ENCODE measurements at regions not wholly inside any gene's neighbourhood (a gene's known extent, or its start where the extent isn't known, plus 50 kb on each side); places are given as distances from the start of the nearest gene placed in this dataset.

GRCh38 chr5:67290655-67291054 lies 94.1 kb upstream of the CD180 start:
- no peaks in the 10 kb centered on the region for H3K79me2 ChIP-seq (ENCODE audit: control insufficient read depth, insufficient read depth, low read length)
- H2AFZ ChIP-seq (ENCODE audit: control insufficient read depth, low read length), result no peak overlapping the region
- H3K9ac ChIP-seq (ENCODE audit: control insufficient read depth, extremely low read depth, insufficient read depth, low read length), result no peak overlapping the region
- H4K20me1 ChIP-seq (ENCODE audit: control insufficient read depth, extremely low read depth, insufficient read depth, low read length), result no peaks in the 10 kb centered on the region
- H3K27ac ChIP-seq (ENCODE audit: control insufficient read depth, insufficient read depth, low read length), result no peak overlapping the region
- TF ChIP-seq CTCF (optimal IDR thresholded peaks at IDR 0.05 in 1 of 3, IDR thresholded peaks at IDR 0.05 in 1 of 3, conservative IDR thresholded peaks at IDR 0.05 in 1 of 3; ENCODE audit: extremely low read depth in 1 of 3, insufficient read depth in 2 of 3, low read length in 3 of 3) (no peak), EZH2 (IDR thresholded peaks at IDR 0.05; ENCODE audit: low read length) (no peak)
- no peak overlapping the region for H3K4me2 ChIP-seq (ENCODE audit: control insufficient read depth, extremely low read depth, insufficient read depth, low read depth, low read length)
- no peak for DNase-seq (ENCODE audit: low read depth, low spot score)
- H3K4me1 ChIP-seq (ENCODE audit: control insufficient read depth, extremely low read depth, insufficient read depth, low read length), result peaks cover 8% of the 10 kb centered on the region
- no peaks in the 10 kb centered on the region for H3K9me1 ChIP-seq (ENCODE audit: control insufficient read depth, extremely low read depth, insufficient read depth, low read length)
- no peaks in the 10 kb centered on the region for H3K36me3 ChIP-seq (ENCODE audit: control insufficient read depth in 2 of 2, extremely low read depth in 1 of 2, insufficient read depth in 2 of 2, low read length in 2 of 2)
- no peaks in the 10 kb centered on the region for H3K9me3 ChIP-seq (ENCODE audit: control insufficient read depth, low read depth, low read length)
- FAIRE-seq, result no peak
- H3K4me3 ChIP-seq (ENCODE audit: control insufficient read depth in 2 of 3, extremely low read depth in 1 of 3, insufficient read depth in 2 of 3, low read depth in 1 of 3, low read length in 3 of 3), result no peak overlapping the region
- dilution Hi-C loops (cut with MboI; ENCODE audit: extremely low pct_ligation_motif_present, low sequenced_read_pairs), result no loop called here
- no peaks in the 10 kb centered on the region for H3K27me3 ChIP-seq (ENCODE audit: control insufficient read depth, extremely low read depth, insufficient read depth, low read length)

DNA sequence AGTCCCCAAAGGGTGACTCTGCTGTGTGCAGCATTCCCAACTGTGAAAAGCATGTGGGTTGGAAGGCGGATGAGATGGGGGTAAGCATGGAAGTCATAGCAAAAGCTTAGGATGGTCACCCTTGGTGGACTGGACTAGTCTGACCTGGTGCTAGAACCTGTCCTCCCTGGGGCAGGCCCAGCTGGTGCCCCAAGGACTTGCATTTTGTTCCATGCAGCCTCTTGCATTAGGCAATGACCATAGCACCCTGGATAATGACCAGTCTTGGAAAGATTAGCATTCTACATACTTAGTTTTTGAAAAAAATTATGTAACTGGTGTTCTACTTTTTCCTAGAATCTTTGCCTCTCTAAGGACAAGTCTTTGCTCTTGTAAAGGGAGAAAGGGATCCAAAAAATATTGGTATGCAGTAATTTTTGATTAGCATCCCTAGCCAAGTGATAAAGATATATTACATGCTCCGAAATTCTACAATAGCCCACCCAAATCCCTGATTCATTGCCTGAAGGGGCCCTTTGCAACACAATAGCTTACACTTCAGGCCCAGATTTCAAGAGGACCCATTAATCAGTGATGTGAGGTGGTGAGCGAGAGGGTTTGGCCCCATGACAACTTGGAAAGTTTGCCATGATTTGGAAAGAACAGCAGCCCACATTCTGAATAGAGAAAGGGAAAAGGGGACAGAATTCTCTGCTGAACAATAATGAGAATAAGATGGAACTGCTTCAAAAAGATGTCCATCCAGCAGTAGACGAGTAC lies 93.3 kb upstream of the CD180 start:
- no peak overlapping the region for H3K9ac ChIP-seq (ENCODE audit: control insufficient read depth, extremely low read depth, insufficient read depth, low read length)
- H3K9me3 ChIP-seq (ENCODE audit: control insufficient read depth, low read depth, low read length), result no peaks in the 10 kb centered on the region
- H3K4me3 ChIP-seq (ENCODE audit: control insufficient read depth in 2 of 3, extremely low read depth in 1 of 3, insufficient read depth in 2 of 3, low read depth in 1 of 3, low read length in 3 of 3), result no peak overlapping the region
- H3K79me2 ChIP-seq (ENCODE audit: control insufficient read depth, insufficient read depth, low read length), result no peaks in the 10 kb centered on the region
- no peaks in the 10 kb centered on the region for H4K20me1 ChIP-seq (ENCODE audit: control insufficient read depth, extremely low read depth, insufficient read depth, low read length)
- no peaks in the 10 kb centered on the region for H3K27me3 ChIP-seq (ENCODE audit: control insufficient read depth, extremely low read depth, insufficient read depth, low read length)
- TF ChIP-seq EZH2 (IDR thresholded peaks at IDR 0.05; ENCODE audit: low read length) (no peak), CTCF (optimal IDR thresholded peaks at IDR 0.05 in 1 of 3, IDR thresholded peaks at IDR 0.05 in 1 of 3, conservative IDR thresholded peaks at IDR 0.05 in 1 of 3; ENCODE audit: extremely low read depth in 1 of 3, insufficient read depth in 2 of 3, low read length in 3 of 3) (no peak)
- no peak for FAIRE-seq
- H3K9me1 ChIP-seq (ENCODE audit: control insufficient read depth, extremely low read depth, insufficient read depth, low read length), result no peaks in the 10 kb centered on the region
- DNase-seq (ENCODE audit: low read depth, low spot score), result no peak
- H3K36me3 ChIP-seq (ENCODE audit: control insufficient read depth in 2 of 2, extremely low read depth in 1 of 2, insufficient read depth in 2 of 2, low read length in 2 of 2), result no peaks in the 10 kb centered on the region
- no peak overlapping the region for H3K27ac ChIP-seq (ENCODE audit: control insufficient read depth, insufficient read depth, low read length)
- H3K4me1 ChIP-seq (ENCODE audit: control insufficient read depth, extremely low read depth, insufficient read depth, low read length), result peaks cover 9% of the 10 kb centered on the region
- no peak overlapping the region for H3K4me2 ChIP-seq (ENCODE audit: control insufficient read depth, extremely low read depth, insufficient read depth, low read depth, low read length)
- dilution Hi-C loops (cut with MboI; ENCODE audit: extremely low pct_ligation_motif_present, low sequenced_read_pairs), result no loop called here
- H2AFZ ChIP-seq (ENCODE audit: control insufficient read depth, low read length), result no peak overlapping the region
